K562 (cell line): ENCODE measurements at regions not wholly inside any gene's neighbourhood (a gene's known extent, or its start where the extent isn't known, plus 50 kb on each side); places are given as distances from the start of the nearest gene placed in this dataset.
A peak's percentile ranks its signal among the peaks of the same experiment; 100 is the strongest.

Experiments used
- ATAC-seq: fragments of 200-7000 bp; cut with Tn5 transposase; 3 replicates; pipeline ENCODE4 v1.9.1; 2020; ENCODE audit warnings: moderate library complexity
- BruUV-seq: library from RNA; stranded (reverse); fragments of 400-500 nt; replicated peaks from 2 replicates; lab custom pipeline; 2021; lab: Mats Ljungman, UMichigan
- CTCF ChIA-PET: fragments of 300-600 bp; formaldehyde crosslinking; extraction: SDS; loops from one replicate; lab custom pipeline; 2021; ENCODE audit warnings: low intra/inter-chr PET ratio; lab: Yijun Ruan, JAX
- POLR2A ChIA-PET: fragments of 300-600, 350-650 bp; sonication (Branson Sonifier 250); formaldehyde crosslinking; extraction: SDS; loops from one replicate; lab custom pipeline; 2021; ENCODE audit warnings: antibody characterized with exemption, inconsistent platforms; lab: Yijun Ruan, JAX
- DNase-seq, 4 experiments: peaks; one replicate each; pipeline versions ENCODE4 v3.0.0 to v3.0.0-alpha.2; 2011 to 2018; ENCODE audit warnings: low spot score in 3 of 4, mixed read lengths in 3 of 4; ENCODE audit errors: extremely low read depth in 1 of 4
- FAIRE-seq: peaks from 2 replicates; lab custom pipeline; 2011; peaks lifted over from hg19 to GRCh38; lab: Jason Lieb, UNC
- H2AFZ ChIP-seq: 2 replicates; pipeline ENCODE4 v1.6.0; 2011; ENCODE audit warnings: low read depth, low read length, control low read depth, inconsistent platforms
- H3K27ac ChIP-seq: fragments of 200-600 bp; 3 replicates; pipeline ENCODE4 v1.8.0; 2011; ENCODE audit warnings: low read depth, mild to moderate bottlenecking, control low read depth, inconsistent platforms, low read length, moderate library complexity, mixed read lengths; ENCODE audit errors: extremely low read depth
- H3K27me3 ChIP-seq, 2 experiments: fragments of 300-600 bp in 1 of 2; 2 replicates in 1 of 2; 3 replicates in 1 of 2; pipeline versions ENCODE4 v1.6.0 to v1.8.0; 2011; ENCODE audit warnings: inconsistent platforms in 2 of 2, low read length in 2 of 2, mild to moderate bottlenecking in 1 of 2, mixed read lengths in 1 of 2, moderate library complexity in 1 of 2; ENCODE audit not compliant: control insufficient read depth in 2 of 2, insufficient read depth in 2 of 2
- H3K36me3 ChIP-seq: fragments of 300-600 bp; 3 replicates; pipeline ENCODE4 v1.8.0; 2011; ENCODE audit warnings: mild to moderate bottlenecking, low read length, inconsistent platforms; ENCODE audit not compliant: control insufficient read depth, insufficient read depth
- H3K4me1 ChIP-seq, 2 experiments: fragments of 200-600 bp in 1 of 2; replicated peaks in 1 of 2; 2 replicates in 1 of 2; 3 replicates in 1 of 2; pipeline versions ENCODE4 v1.5.1 to v1.8.0; 2011; ENCODE audit warnings: inconsistent platforms in 2 of 2, low read length in 2 of 2, mild to moderate bottlenecking in 1 of 2, mixed read lengths in 1 of 2, moderate library complexity in 1 of 2; ENCODE audit not compliant: control insufficient read depth in 2 of 2, insufficient read depth in 2 of 2
- H3K4me2 ChIP-seq: 2 replicates; pipeline ENCODE4 v1.6.1; 2011; ENCODE audit warnings: low read length, control low read depth, inconsistent platforms, mixed read lengths; ENCODE audit not compliant: insufficient read depth
- H3K4me3 ChIP-seq: fragments of 200-600 bp; sonication (generic), shearing (Covaris generic); 2 replicates; pipeline ENCODE4 v1.5.1; 2016; ENCODE audit warnings: control low read depth, inconsistent platforms
- H3K79me2 ChIP-seq: fragments of 200-600 bp; 3 replicates; pipeline ENCODE4 v1.8.0; 2011; ENCODE audit warnings: low read length, inconsistent platforms; ENCODE audit not compliant: control insufficient read depth, insufficient read depth
- H3K9ac ChIP-seq, 2 experiments: 2 replicates each; pipeline versions ENCODE4 v1.6.0 to v1.6.1; 2011; ENCODE audit warnings: low read depth in 2 of 2, low read length in 2 of 2, control low read depth in 1 of 2, inconsistent platforms in 1 of 2, mild to moderate bottlenecking in 1 of 2, mixed read lengths in 1 of 2; ENCODE audit not compliant: insufficient read depth in 1 of 2
- H3K9me1 ChIP-seq: one replicate; pipeline ENCODE4 v1.6.0; 2011; ENCODE audit warnings: inconsistent platforms, mild to moderate bottlenecking, low read length, moderate library complexity; ENCODE audit not compliant: control insufficient read depth, insufficient read depth
- H3K9me3 ChIP-seq: replicated peaks from 2 replicates; pipeline ENCODE4 v1.5.1; 2011; ENCODE audit warnings: low read depth, low read length, inconsistent platforms; ENCODE audit not compliant: control insufficient read depth, insufficient read depth
- H4K20me1 ChIP-seq: replicated peaks from 2 replicates; pipeline ENCODE4 v1.6.1; 2011; ENCODE audit warnings: low read length, inconsistent platforms, mixed read lengths; ENCODE audit not compliant: control insufficient read depth, insufficient read depth
- ATF3 ChIP-seq, 2 experiments: fragments of 450-650 bp in 1 of 2; sonication (generic) in 1 of 2; formaldehyde crosslinking in 1 of 2; IDR thresholded peaks in 1 of 2; conservative IDR thresholded peaks in 1 of 2; 2 replicates each; pipeline versions ENCODE4 v1.6.1 to v1.8.1; 2016 to 2023; ENCODE audit warnings: mild to moderate bottlenecking in 2 of 2, moderate library complexity in 2 of 2, inconsistent platforms in 1 of 2, missing genetic modification reagents in 1 of 2
- EP300 ChIP-seq: IDR thresholded peaks from 2 replicates; pipeline ENCODE4 v1.6.1; 2012; ENCODE audit warnings: low read length, improper control_type of control experiment
- FOXJ2 ChIP-seq: fragments of 200-800 bp; sonication (Bioruptor generic); IDR thresholded peaks from 2 replicates; pipeline ENCODE4 v1.6.1; 2016; ENCODE audit warnings: missing genetic modification characterization, missing compliant biosample characterization
- HEY1 ChIP-seq: fragments of 250-450 bp; sonication (Bioruptor Pico); IDR thresholded peaks from 2 replicates; pipeline ENCODE4 v1.5.0; 2020; ENCODE audit warnings: mild to moderate bottlenecking, moderate library complexity, borderline replicate concordance
- HIVEP1 ChIP-seq: fragments of 250-450 bp; sonication (Bioruptor Pico); IDR thresholded peaks from 2 replicates; pipeline ENCODE4 v1.4.0; 2020; ENCODE audit warnings: mild to moderate bottlenecking
- HNRNPLL ChIP-seq: fragments of 200-400 bp; formaldehyde crosslinking; IDR thresholded peaks from 2 replicates; pipeline ENCODE4 v1.6.1; 2017; ENCODE audit warnings: low read length, low read depth, mild to moderate bottlenecking; ENCODE audit not compliant: poor library complexity, severe bottlenecking
- KDM1A ChIP-seq, 2 experiments: fragments of 450-650 bp; IDR thresholded peaks; 2 replicates each; pipeline ENCODE4 v1.6.1; 2016; ENCODE audit warnings: mild to moderate bottlenecking in 2 of 2
- ZNF280B ChIP-seq: fragments of 250-450 bp; sonication (Bioruptor Pico); IDR thresholded peaks from 2 replicates; pipeline ENCODE4 v1.5.1; 2021; ENCODE audit warnings: mild to moderate bottlenecking
- WGBS: fragments of 100-300 bp; shearing (Covaris generic); methylation state at CpG from one replicate; pipeline ENCODE4 v1.1.6; 2016; ENCODE audit warnings: low coverage, mixed read lengths; ENCODE audit not compliant: insufficient coverage; ENCODE audit errors: missing lambda C conversion rate; 5-methylcytosine and 5-hydroxymethylcytosine counted together
- in situ Hi-C: fragments of 300-500 bp; cut with MboI; formaldehyde crosslinking; loops from 4 replicates; pipeline ENCODE4 v1.15.0; 2018; ENCODE audit warnings: inconsistent platforms, mixed read lengths
- intact Hi-C: fragments of 100-400 bp; cut with micrococcal nuclease; formaldehyde crosslinking; loops from 2 replicates; pipeline ENCODE4 v1.14.2; 2022
- TF ChIP-seq, protein P1 (sequence below), 2 experiments: fragments of 450-650 bp; IDR thresholded peaks; 2 replicates each; pipeline ENCODE4 v1.6.1; 2016; ENCODE audit warnings: mild to moderate bottlenecking in 2 of 2, borderline replicate concordance in 1 of 2, low read depth in 1 of 2, moderate library complexity in 1 of 2
- TF ChIP-seq, protein P2 (sequence below): fragments of 250-450 bp; sonication (Bioruptor Pico); IDR thresholded peaks from 2 replicates; pipeline ENCODE4 v1.4.0; 2020; ENCODE audit warnings: borderline replicate concordance

DNA sequence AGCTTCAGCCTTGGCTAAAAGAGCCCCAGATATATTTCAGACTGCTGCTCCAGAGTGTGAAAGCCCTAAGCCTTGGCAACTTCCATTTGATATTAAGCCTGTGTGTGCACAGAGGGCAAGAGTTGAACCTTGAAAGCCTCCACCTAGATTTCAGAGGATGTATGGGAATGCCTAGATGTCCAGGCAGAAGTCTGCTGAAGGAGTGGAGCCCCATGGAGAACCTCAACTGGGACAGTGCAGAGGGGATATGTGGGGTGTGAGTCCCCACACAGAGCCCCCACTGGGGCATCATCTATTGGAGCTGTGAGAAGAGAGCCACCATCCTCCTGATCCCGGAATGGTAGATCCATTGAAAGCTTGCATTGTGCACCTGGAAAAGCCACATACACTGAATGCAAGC, 1784.8 kb upstream of the CDH9 start:
- H3K79me2 ChIP-seq = peaks cover 84% of the 10 kb centered on the region
- ATAC-seq = no peak
- no peaks in the 10 kb centered on the region for H3K9me1 ChIP-seq
- H3K9me3 ChIP-seq = peaks cover 3% of the 10 kb centered on the region
- no peak overlapping the region for H3K9ac ChIP-seq
- H3K4me3 ChIP-seq = no peak overlapping the region
- no peaks in the 10 kb centered on the region for H3K27me3 ChIP-seq
- no peak overlapping the region for H3K27ac ChIP-seq
- no peak for DNase-seq
- in situ Hi-C loops (no loop called here), intact Hi-C loops (no loop called here)
- no peak overlapping the region for H2AFZ ChIP-seq
- 33% methylated on average over 1 of the region's 1 CpG for WGBS
- no peak overlapping the region for H3K4me2 ChIP-seq
- no TSS peak for BruUV-seq
- FAIRE-seq = no peak
- POLR2A ChIA-PET = no interaction called here
- H3K36me3 ChIP-seq = no peaks in the 10 kb centered on the region
- CTCF ChIA-PET = no interaction called here
- H4K20me1 ChIP-seq = no peaks in the 10 kb centered on the region
- H3K4me1 ChIP-seq = no peaks in the 10 kb centered on the region
- no peak for TF ChIP-seq HIVEP1 (CRISPR knock-in tag)
- TF ChIP-seq, protein P1, sequence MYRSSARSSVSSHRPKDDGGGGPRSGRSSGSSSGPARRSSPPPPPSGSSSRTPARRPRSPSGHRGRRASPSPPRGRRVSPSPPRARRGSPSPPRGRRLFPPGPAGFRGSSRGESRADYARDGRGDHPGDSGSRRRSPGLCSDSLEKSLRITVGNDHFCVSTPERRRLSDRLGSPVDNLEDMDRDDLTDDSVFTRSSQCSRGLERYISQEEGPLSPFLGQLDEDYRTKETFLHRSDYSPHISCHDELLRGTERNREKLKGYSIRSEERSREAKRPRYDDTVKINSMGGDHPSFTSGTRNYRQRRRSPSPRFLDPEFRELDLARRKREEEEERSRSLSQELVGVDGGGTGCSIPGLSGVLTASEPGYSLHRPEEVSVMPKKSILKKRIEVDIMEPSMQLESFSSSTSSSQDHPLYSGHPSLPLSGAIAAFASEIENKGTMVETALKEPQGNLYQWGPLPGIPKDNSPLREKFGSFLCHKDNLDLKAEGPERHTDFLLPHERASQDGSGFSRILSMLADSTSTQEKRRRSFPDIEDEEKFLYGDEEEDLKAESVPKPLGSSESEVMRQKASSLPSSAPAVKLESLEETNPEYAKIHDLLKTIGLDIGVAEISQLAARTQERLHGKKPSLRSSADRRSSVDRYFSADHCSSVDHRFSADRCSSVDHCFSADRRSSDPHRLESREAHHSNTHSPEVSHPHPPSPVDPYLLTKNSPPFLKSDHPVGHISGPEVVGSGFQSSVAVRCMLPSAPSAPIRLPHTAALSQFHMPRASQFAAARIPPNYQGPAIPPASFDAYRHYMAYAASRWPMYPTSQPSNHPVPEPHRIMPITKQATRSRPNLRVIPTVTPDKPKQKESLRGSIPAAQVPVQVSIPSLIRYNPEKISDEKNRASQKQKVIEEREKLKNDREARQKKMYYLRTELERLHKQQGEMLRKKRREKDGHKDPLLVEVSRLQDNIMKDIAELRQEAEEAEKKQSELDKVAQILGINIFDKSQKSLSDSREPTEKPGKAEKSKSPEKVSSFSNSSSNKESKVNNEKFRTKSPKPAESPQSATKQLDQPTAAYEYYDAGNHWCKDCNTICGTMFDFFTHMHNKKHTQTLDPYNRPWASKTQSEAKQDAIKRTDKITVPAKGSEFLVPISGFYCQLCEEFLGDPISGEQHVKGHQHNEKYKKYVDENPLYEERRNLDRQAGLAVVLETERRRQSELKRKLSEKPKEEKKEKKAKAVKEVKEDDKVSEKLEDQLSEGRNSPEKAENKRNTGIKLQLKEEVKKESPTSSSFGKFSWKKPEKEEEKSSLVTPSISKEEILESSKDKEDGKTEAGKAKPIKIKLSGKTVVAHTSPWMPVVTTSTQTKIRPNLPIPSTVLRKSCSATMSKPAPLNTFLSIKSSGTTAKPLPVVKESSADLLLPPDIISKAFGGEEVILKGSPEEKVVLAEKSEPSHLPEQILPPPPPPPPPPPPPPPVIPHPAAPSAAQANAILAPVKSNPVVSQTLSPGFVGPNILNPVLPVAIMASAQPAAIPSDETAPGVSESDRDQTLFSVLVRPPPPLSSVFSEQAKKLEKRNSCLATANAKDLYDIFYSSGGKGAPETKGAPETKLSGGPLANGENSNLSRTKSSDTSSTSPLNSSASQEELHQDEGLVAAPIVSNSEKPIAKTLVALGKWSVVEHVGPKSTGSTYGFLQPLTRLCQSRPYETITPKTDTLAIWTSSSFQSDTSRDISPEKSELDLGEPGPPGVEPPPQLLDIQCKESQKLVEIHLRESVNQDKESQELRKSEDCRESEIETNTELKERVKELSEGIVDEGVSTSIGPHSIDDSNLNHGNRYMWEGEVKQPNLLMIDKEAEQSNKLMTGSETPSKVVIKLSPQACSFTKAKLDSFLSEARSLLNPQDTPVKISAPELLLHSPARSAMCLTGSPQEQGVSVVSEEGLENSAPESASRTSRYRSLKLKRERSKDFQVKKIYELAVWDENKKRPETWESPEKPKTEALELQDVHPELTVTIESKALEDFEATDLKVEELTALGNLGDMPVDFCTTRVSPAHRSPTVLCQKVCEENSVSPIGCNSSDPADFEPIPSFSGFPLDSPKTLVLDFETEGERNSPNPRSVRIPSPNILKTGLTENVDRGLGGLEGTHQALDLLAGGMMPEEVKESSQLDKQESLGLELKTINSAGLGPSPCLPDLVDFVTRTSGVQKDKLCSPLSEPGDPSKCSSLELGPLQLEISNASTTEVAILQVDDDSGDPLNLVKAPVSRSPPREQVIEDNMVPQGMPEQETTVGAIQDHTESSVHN (IDR thresholded peaks at IDR 0.05; ENCODE audit: borderline replicate concordance in 1 of 2, low read depth in 1 of 2) = no peak
- 0 out of 2 replicates have a peak, but pooled peaks have one; percentile 50 for TF ChIP-seq ZNF280B (CRISPR knock-in tag)
- no peak for TF ChIP-seq EP300
- no peak for TF ChIP-seq KDM1A (IDR thresholded peaks at IDR 0.05)
- no peak for TF ChIP-seq ATF3 (IDR thresholded peaks at IDR 0.05)
- TF ChIP-seq ATF3 (CRISPR knock-in tag; conservative IDR thresholded peaks at IDR 0.05) = no peak
- TF ChIP-seq, protein P2, sequence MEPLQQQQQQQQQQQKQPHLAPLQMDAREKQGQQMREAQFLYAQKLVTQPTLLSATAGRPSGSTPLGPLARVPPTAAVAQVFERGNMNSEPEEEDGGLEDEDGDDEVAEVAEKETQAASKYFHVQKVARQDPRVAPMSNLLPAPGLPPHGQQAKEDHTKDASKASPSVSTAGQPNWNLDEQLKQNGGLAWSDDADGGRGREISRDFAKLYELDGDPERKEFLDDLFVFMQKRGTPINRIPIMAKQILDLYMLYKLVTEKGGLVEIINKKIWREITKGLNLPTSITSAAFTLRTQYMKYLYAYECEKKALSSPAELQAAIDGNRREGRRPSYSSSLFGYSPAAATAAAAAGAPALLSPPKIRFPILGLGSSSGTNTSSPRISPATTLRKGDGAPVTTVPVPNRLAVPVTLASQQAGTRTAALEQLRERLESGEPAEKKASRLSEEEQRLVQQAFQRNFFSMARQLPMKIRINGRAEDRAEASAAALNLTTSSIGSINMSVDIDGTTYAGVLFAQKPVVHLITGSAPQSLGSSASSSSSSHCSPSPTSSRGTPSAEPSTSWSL = no peak
- no peak for TF ChIP-seq HNRNPLL
- no peak for TF ChIP-seq HEY1 (CRISPR knock-in tag)
- no peak for TF ChIP-seq FOXJ2
